Keratinocyte (primary cell): ENCODE measurements at regions not wholly inside any gene's neighbourhood (a gene's known extent, or its start where the extent isn't known, plus 50 kb on each side); places are given as distances from the start of the nearest gene placed in this dataset.

ENCODE experiments used
- DNase-seq: peaks from one replicate; pipeline ENCODE4 v3.0.0-alpha.2; 2011; ENCODE audit warnings: low read depth, missing footprints, low spot score
- FAIRE-seq: peaks from 2 replicates; lab custom pipeline; 2011; peaks lifted over from hg19 to GRCh38; lab: Jason Lieb, UNC
- H2AFZ ChIP-seq: 2 replicates; pipeline ENCODE4 v1.6.0; 2012; ENCODE audit warnings: low read length, control low read depth, inconsistent platforms; ENCODE audit not compliant: control insufficient read depth
- H3K27ac ChIP-seq: 2 replicates; pipeline ENCODE4 v1.5.1; 2011; ENCODE audit warnings: low read length; ENCODE audit not compliant: control insufficient read depth, insufficient read depth
- H3K27me3 ChIP-seq: 3 replicates; pipeline ENCODE4 v1.6.0; 2011; ENCODE audit warnings: low read length; ENCODE audit not compliant: control insufficient read depth, insufficient read depth; ENCODE audit errors: extremely low read depth
- H3K36me3 ChIP-seq, 2 experiments: 2 replicates in 1 of 2; 3 replicates in 1 of 2; pipeline ENCODE4 v1.5.1; 2011; ENCODE audit warnings: low read length in 2 of 2, mild to moderate bottlenecking in 1 of 2; ENCODE audit not compliant: control insufficient read depth in 2 of 2, insufficient read depth in 2 of 2; ENCODE audit errors: extremely low read depth in 1 of 2
- H3K4me1 ChIP-seq: 3 replicates; pipeline ENCODE4 v1.5.1; 2011; ENCODE audit warnings: low read length; ENCODE audit not compliant: control insufficient read depth, insufficient read depth; ENCODE audit errors: extremely low read depth
- H3K4me2 ChIP-seq: 3 replicates; pipeline ENCODE4 v1.6.0; 2011; ENCODE audit warnings: low read depth, low read length; ENCODE audit not compliant: control insufficient read depth, insufficient read depth; ENCODE audit errors: extremely low read depth
- H3K4me3 ChIP-seq, 3 experiments: fragments of 200-600 bp in 1 of 3; sonication (generic) in 1 of 3; 2 replicates in 2 of 3; 3 replicates in 1 of 3; pipeline ENCODE4 v1.5.1; 2011 to 2016; ENCODE audit warnings: low read length in 3 of 3, mild to moderate bottlenecking in 3 of 3, control low read depth in 2 of 3, inconsistent platforms in 1 of 3, low read depth in 1 of 3, mixed read lengths in 1 of 3, mixed run types in 1 of 3, moderate library complexity in 1 of 3; ENCODE audit not compliant: control insufficient read depth in 2 of 3, insufficient read depth in 2 of 3; ENCODE audit errors: extremely low read depth in 1 of 3
- H3K79me2 ChIP-seq: 2 replicates; pipeline ENCODE4 v1.6.0; 2012; ENCODE audit warnings: low read length; ENCODE audit not compliant: control insufficient read depth, insufficient read depth
- H3K9ac ChIP-seq: 3 replicates; pipeline ENCODE4 v1.6.0; 2011; ENCODE audit warnings: low read length; ENCODE audit not compliant: control insufficient read depth, insufficient read depth; ENCODE audit errors: extremely low read depth
- H3K9me1 ChIP-seq: 3 replicates; pipeline ENCODE4 v1.6.0; 2011; ENCODE audit warnings: low read length; ENCODE audit not compliant: control insufficient read depth, insufficient read depth; ENCODE audit errors: extremely low read depth
- H3K9me3 ChIP-seq: 2 replicates; pipeline ENCODE4 v1.5.1; 2012; ENCODE audit warnings: low read depth, low read length; ENCODE audit not compliant: control insufficient read depth
- H4K20me1 ChIP-seq: 3 replicates; pipeline ENCODE4 v1.6.0; 2011; ENCODE audit warnings: low read length; ENCODE audit not compliant: control insufficient read depth, insufficient read depth; ENCODE audit errors: extremely low read depth
- EZH2 ChIP-seq: IDR thresholded peaks from one replicate; pipeline ENCODE4 v1.6.1; 2012; ENCODE audit warnings: inconsistent platforms, mild to moderate bottlenecking, low read length, moderate library complexity
- dilution Hi-C: fragments of 300-500 bp; cut with MboI; formaldehyde crosslinking; loops from one replicate; pipeline ENCODE4 v1.7.0; 2020; ENCODE audit warnings: low sequenced_read_pairs; ENCODE audit not compliant: extremely low pct_ligation_motif_present
- TF ChIP-seq, protein P1 (sequence below), 3 experiments: IDR thresholded peaks in 1 of 3; conservative IDR thresholded peaks in 1 of 3; optimal IDR thresholded peaks in 1 of 3; 2 replicates in 2 of 3; 3 replicates in 1 of 3; pipeline versions ENCODE3 to v1.5.1; 2011; ENCODE audit warnings: low read length in 3 of 3, mild to moderate bottlenecking in 3 of 3, moderate library complexity in 2 of 3, control low read depth in 1 of 3, inconsistent platforms in 1 of 3; ENCODE audit not compliant: insufficient read depth in 2 of 3; ENCODE audit errors: extremely low read depth in 1 of 3

DNA sequence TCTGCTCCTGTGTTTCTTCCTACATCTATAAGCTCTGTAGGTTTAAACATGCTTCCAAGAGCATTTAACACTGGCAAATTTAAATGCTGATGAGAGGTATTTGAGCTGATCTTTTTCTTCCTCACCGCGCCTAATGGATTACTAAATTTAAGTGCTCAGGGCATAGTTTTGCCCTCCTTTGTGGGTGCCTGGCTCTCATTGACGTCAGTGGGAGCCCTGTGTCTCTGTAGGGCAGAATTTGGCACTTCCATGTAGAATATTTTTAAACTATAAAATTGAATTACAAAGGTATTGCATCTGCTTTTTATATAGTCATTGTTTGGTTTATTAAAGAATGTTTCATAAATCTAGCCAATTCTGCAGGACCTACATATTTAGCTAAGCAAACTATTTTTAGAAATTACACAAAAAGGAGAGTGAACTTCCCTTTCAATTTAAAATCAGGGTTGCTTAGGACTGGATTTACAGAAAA lies 444.8 kb downstream of the AEBP2 start:
- H3K9ac ChIP-seq, result no peak overlapping the region
- no peak overlapping the region for H3K4me2 ChIP-seq
- FAIRE-seq (no peak), DNase-seq (no peak)
- H3K27ac ChIP-seq, result no peak overlapping the region
- no peak overlapping the region for H2AFZ ChIP-seq
- H3K4me1 ChIP-seq, result no peaks in the 10 kb centered on the region
- H3K9me3 ChIP-seq, result no peaks in the 10 kb centered on the region
- no peaks in the 10 kb centered on the region for H4K20me1 ChIP-seq
- TF ChIP-seq, protein P1, sequence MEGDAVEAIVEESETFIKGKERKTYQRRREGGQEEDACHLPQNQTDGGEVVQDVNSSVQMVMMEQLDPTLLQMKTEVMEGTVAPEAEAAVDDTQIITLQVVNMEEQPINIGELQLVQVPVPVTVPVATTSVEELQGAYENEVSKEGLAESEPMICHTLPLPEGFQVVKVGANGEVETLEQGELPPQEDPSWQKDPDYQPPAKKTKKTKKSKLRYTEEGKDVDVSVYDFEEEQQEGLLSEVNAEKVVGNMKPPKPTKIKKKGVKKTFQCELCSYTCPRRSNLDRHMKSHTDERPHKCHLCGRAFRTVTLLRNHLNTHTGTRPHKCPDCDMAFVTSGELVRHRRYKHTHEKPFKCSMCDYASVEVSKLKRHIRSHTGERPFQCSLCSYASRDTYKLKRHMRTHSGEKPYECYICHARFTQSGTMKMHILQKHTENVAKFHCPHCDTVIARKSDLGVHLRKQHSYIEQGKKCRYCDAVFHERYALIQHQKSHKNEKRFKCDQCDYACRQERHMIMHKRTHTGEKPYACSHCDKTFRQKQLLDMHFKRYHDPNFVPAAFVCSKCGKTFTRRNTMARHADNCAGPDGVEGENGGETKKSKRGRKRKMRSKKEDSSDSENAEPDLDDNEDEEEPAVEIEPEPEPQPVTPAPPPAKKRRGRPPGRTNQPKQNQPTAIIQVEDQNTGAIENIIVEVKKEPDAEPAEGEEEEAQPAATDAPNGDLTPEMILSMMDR (optimal IDR thresholded peaks at IDR 0.05 in 1 of 3, IDR thresholded peaks at IDR 0.05 in 1 of 3, conservative IDR thresholded peaks at IDR 0.05 in 1 of 3; ENCODE audit: extremely low read depth in 1 of 3, insufficient read depth in 2 of 3, low read length in 3 of 3), result no peak
- no peak for TF ChIP-seq EZH2
- H3K79me2 ChIP-seq, result no peaks in the 10 kb centered on the region
- dilution Hi-C loops, result no loop called here
- no peak overlapping the region for H3K4me3 ChIP-seq
- no peaks in the 10 kb centered on the region for H3K9me1 ChIP-seq
- H3K36me3 ChIP-seq, result no peaks in the 10 kb centered on the region
- H3K27me3 ChIP-seq, result no peaks in the 10 kb centered on the region

DNA sequence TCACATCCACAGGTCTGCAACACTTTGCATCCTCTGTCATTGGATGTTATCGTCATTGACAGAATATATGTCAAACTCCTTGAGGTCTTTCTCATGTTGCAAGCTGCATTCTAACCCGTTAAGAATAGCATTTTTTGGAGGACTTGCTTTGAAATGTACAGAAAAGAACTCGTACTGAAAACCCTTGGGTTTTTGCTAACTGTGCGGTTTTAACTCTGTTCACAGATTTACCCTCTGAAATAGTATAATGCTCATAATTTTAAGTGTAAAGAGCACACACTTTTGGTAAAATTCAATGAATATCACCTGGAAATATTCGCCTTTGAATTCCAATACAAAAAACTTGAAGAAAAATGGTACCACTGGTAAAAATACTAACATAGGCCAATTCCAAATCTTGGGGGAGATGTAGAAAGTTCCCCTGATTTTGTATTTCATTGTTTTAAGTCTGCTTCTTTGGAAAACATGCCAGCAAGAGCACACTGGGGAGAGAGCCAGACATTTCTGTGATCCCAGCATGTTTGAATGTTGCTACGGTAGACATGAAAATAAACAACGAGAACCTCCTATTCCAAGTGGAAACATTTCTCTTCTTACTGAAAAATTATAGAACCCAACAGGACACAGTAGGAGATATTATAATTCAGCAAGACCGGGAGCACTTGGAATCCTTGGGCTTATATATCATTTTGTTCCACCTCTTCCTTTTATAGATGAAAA lies 446.0 kb downstream of the AEBP2 start:
- Histone ChIP-seq H3K27me3 (no peaks in the 10 kb centered on the region), H3K79me2 (no peaks in the 10 kb centered on the region), H3K27ac (no peak overlapping the region), H2AFZ (no peak overlapping the region), H3K9me3 (no peaks in the 10 kb centered on the region), H4K20me1 (no peaks in the 10 kb centered on the region), H3K4me3 (no peak overlapping the region), H3K4me2 (no peak overlapping the region), H3K9me1 (no peaks in the 10 kb centered on the region), H3K36me3 (no peaks in the 10 kb centered on the region), H3K9ac (no peak overlapping the region), H3K4me1 (no peaks in the 10 kb centered on the region)
- DNase-seq (no peak), FAIRE-seq (no peak)
- dilution Hi-C loops, result no loop called here
- TF ChIP-seq EZH2, result no peak
- TF ChIP-seq, protein P1 (optimal IDR thresholded peaks at IDR 0.05 in 1 of 3, IDR thresholded peaks at IDR 0.05 in 1 of 3, conservative IDR thresholded peaks at IDR 0.05 in 1 of 3; ENCODE audit: extremely low read depth in 1 of 3, insufficient read depth in 2 of 3, low read length in 3 of 3), result no peak
